Uterus (tissue), 2 donors: ENCODE measurements at regions not wholly inside any gene's neighbourhood (a gene's known extent, or its start where the extent isn't known, plus 50 kb on each side); places are given as distances from the start of the nearest gene placed in this dataset.

Experiments
- POLR2A ChIP-seq, 2 donors: fragments of 450-650 bp; IDR thresholded peaks; one replicate each; pipeline ENCODE4 v1.6.1; 2016; ENCODE audit warnings: antibody characterized with exemption in 2 of 2, mild to moderate bottlenecking in 1 of 2, moderate library complexity in 1 of 2
- TF ChIP-seq, protein P1 (sequence below), 4 experiments: fragments of 200-600 bp in 2 of 4; fragments of 450-650 bp in 2 of 4; sonication (generic) in 2 of 4; IDR thresholded peaks; one replicate each; pipeline ENCODE4 v1.5.1; 2016 to 2019; ENCODE audit warnings: antibody characterized with exemption in 4 of 4, mild to moderate bottlenecking in 2 of 4, moderate library complexity in 1 of 4

DNA sequence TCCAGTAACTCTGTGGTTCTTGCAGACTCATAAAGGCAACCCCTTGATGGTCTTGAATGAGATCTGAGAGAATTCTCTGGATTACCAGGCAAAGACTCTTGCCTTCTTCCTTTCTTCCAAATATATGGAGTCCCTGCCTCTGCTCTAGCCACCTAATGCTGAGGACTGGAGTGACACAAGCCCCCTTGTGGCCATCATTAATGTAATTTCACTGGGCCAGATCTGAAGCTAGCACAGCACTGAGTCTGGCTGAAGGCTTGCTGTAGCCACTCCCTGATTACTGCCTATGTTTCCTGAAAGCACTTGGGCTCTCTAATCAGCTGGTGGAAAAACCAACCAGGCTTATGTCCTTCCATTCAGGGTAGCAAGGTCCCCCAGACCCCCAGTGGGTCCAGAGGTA, 559.3 kb upstream of the IRAK1BP1 start:
- TF ChIP-seq, protein P1, sequence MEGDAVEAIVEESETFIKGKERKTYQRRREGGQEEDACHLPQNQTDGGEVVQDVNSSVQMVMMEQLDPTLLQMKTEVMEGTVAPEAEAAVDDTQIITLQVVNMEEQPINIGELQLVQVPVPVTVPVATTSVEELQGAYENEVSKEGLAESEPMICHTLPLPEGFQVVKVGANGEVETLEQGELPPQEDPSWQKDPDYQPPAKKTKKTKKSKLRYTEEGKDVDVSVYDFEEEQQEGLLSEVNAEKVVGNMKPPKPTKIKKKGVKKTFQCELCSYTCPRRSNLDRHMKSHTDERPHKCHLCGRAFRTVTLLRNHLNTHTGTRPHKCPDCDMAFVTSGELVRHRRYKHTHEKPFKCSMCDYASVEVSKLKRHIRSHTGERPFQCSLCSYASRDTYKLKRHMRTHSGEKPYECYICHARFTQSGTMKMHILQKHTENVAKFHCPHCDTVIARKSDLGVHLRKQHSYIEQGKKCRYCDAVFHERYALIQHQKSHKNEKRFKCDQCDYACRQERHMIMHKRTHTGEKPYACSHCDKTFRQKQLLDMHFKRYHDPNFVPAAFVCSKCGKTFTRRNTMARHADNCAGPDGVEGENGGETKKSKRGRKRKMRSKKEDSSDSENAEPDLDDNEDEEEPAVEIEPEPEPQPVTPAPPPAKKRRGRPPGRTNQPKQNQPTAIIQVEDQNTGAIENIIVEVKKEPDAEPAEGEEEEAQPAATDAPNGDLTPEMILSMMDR (IDR thresholded peaks at IDR 0.05): no peak
- TF ChIP-seq POLR2A (IDR thresholded peaks at IDR 0.05): no peak
